ENCODE measurements at regions not wholly inside any gene's neighbourhood (a gene's known extent, or its start where the extent isn't known, plus 50 kb on each side); places are given as distances from the start of the nearest gene placed in this dataset.

DNA sequence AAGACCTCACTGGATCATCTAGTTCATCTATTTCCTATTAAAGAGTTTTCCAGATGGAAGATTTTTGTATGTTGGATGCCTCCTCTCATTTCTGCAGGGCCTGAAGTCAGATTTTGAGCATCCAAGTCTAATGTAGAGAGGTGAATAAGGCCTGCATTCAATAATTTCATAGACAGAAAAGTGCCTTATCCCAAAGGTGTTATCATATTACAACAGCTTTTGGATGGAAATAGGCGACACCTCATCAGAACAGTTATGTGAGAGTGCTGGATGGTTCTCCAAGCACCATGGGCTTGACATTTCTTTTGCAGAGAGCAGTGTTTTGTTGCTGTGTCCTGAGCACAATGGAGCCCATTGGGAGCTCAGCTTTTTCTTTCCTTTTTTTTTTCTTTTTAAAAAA, 162.4 kb upstream of the MEOX2 start:
- no peak overlapping the region for H3K4me3 ChIP-seq
- H3K9me3 ChIP-seq (replicated peaks), result no peaks in the 10 kb centered on the region
- no peak overlapping the region for H3K27ac ChIP-seq (replicated peaks)
- TF ChIP-seq, protein P1, sequence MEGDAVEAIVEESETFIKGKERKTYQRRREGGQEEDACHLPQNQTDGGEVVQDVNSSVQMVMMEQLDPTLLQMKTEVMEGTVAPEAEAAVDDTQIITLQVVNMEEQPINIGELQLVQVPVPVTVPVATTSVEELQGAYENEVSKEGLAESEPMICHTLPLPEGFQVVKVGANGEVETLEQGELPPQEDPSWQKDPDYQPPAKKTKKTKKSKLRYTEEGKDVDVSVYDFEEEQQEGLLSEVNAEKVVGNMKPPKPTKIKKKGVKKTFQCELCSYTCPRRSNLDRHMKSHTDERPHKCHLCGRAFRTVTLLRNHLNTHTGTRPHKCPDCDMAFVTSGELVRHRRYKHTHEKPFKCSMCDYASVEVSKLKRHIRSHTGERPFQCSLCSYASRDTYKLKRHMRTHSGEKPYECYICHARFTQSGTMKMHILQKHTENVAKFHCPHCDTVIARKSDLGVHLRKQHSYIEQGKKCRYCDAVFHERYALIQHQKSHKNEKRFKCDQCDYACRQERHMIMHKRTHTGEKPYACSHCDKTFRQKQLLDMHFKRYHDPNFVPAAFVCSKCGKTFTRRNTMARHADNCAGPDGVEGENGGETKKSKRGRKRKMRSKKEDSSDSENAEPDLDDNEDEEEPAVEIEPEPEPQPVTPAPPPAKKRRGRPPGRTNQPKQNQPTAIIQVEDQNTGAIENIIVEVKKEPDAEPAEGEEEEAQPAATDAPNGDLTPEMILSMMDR (IDR thresholded peaks at IDR 0.05; ENCODE audit: borderline replicate concordance), result no peak
- no peaks in the 10 kb centered on the region for H3K27me3 ChIP-seq (ENCODE audit: low read depth)
- DNase-seq, result no peak
- H3K4me1 ChIP-seq, result peaks cover 7% of the 10 kb centered on the region
- intact Hi-C loops (cut with micrococcal nuclease), result no loop called here
- no peaks in the 10 kb centered on the region for H3K36me3 ChIP-seq

DNA sequence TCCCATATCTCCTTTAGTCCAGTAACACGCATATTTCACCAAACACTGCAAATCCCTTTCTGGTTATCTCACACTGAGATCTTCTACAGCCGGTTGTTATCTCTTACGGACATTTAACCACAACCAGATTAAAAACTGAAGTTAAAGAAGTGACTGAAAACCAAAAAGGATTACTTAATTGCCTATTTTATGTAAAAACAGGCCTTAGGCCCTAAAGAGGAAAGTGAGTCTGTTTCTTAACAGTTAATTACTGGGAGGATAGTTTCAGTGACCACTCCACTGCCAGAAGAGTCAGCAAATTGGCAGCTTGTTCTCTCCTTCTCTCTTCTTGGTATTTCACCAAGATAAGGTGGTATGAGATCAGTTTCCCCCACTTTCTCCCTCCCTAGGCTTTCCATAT, 161.9 kb upstream of the MEOX2 start:
- Histone ChIP-seq H3K36me3 (no peaks in the 10 kb centered on the region), H3K9me3 (replicated peaks) (no peaks in the 10 kb centered on the region), H3K4me3 (no peak overlapping the region), H3K27me3 (ENCODE audit: low read depth) (no peaks in the 10 kb centered on the region), H3K27ac (replicated peaks) (peak overlapping the region; percentile 20), H3K4me1 (peaks cover 3% of the 10 kb centered on the region)
- intact Hi-C loops (cut with micrococcal nuclease), result no loop called here
- no peak for DNase-seq
- TF ChIP-seq, protein P1 (IDR thresholded peaks at IDR 0.05; ENCODE audit: borderline replicate concordance), result no peak

DNA sequence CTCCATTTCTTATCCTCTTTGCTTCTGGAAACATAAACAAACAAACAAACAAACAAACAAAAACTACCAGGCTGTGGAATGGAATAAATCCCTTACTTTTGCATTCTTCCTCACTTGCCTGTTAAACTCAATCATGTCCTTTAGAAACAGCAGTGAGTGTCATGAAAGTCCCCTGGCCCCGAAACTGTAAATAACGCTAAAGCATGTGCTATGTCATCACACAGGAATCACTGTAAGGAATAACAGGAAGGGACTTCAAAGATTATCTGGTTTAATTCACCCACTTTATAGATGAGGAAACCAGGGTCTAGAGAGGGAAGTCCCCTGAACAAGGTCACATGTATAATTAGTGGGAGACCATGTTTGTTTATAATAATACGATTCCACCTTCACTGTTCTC, 159.4 kb upstream of the MEOX2 start:
- no peak overlapping the region for H3K27ac ChIP-seq (replicated peaks)
- no peaks in the 10 kb centered on the region for H3K4me1 ChIP-seq
- DNase-seq, result no peak
- no peaks in the 10 kb centered on the region for H3K27me3 ChIP-seq (ENCODE audit: low read depth)
- no peak overlapping the region for H3K4me3 ChIP-seq
- no peaks in the 10 kb centered on the region for H3K36me3 ChIP-seq
- H3K9me3 ChIP-seq (replicated peaks), result no peaks in the 10 kb centered on the region
- intact Hi-C loops (cut with micrococcal nuclease), result no loop called here
- TF ChIP-seq, protein P1 (IDR thresholded peaks at IDR 0.05; ENCODE audit: borderline replicate concordance), result no peak

DNA sequence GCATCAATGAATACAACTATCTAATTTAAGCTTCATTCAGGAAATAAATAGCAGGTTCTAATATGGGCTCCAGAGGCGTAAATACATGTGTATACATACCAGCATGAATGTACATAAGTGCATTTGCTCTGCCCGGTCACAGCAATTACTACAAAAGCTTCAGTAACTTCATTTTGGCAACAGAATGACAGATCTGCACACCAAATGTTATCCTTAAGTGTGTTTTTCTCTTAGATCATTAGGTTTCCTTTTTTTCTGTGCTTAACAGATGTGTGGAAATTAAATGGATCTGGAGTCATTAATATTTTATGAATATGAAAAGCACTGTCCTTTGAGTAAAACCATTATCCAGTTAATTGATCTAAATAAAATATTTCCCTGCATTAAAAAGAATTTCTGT, 159.0 kb upstream of the MEOX2 start:
- Histone ChIP-seq H3K27me3 (ENCODE audit: low read depth) (no peaks in the 10 kb centered on the region), H3K36me3 (no peaks in the 10 kb centered on the region), H3K4me1 (peaks cover 1% of the 10 kb centered on the region), H3K27ac (replicated peaks) (no peak overlapping the region), H3K9me3 (replicated peaks) (no peaks in the 10 kb centered on the region), H3K4me3 (no peak overlapping the region)
- no peak for DNase-seq
- intact Hi-C loops (cut with micrococcal nuclease), result no loop called here
- TF ChIP-seq, protein P1 (IDR thresholded peaks at IDR 0.05; ENCODE audit: borderline replicate concordance), result no peak

DNA sequence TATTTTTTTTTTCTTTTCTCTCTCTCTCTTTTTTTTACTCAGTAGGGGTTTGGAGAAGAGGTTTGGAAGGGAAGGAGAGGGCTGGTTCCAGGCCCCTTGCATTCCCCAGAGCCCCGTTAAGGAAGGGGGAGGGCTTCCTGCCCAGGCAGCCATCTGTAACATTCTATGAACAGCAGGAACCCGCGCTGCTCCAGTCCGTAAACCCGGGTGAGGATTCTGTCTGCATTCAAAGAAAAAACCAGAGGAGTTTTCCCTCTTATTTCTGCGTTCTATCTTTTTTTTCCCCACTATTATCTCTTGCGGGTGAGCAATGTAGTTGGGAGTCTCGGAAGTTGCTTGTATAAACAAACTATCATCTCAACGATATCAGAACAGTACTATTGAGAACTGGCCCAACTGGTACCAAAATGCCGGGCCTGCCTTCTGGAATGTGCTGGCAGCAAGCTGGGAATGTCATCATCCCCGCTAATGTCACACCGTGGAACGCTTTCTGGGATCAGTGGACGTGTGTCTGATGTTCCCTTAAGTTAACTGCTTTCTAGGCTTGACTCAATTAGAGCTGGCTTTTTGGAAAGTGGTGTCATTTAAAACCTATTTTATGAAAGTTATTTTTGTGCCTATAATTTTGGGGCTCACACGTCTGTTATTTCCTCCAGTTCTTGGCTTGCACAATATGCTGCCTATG, 153.1 kb upstream of the MEOX2 start:
- intact Hi-C loops (cut with micrococcal nuclease), result no loop called here
- TF ChIP-seq, protein P1 (IDR thresholded peaks at IDR 0.05; ENCODE audit: borderline replicate concordance), result no peak
- H3K27ac ChIP-seq (replicated peaks), result peak overlapping the region; percentile 88
- no peaks in the 10 kb centered on the region for H3K36me3 ChIP-seq
- H3K9me3 ChIP-seq (replicated peaks), result no peaks in the 10 kb centered on the region
- peak; percentile 78 for DNase-seq
- no peaks in the 10 kb centered on the region for H3K27me3 ChIP-seq (ENCODE audit: low read depth)
- peak overlapping the region; percentile 57 for H3K4me3 ChIP-seq
- H3K4me1 ChIP-seq, result peaks cover 38% of the 10 kb centered on the region
